Suppressor macrophage treated with lipopolysaccharide for 4 hours (primary cell): ENCODE measurements at regions not wholly inside any gene's neighbourhood (a gene's known extent, or its start where the extent isn't known, plus 50 kb on each side); places are given as distances from the start of the nearest gene placed in this dataset.
A peak's percentile ranks its signal among the peaks of the same experiment; 100 is the strongest.
"Not testable (repeated sequence)": the region's sequence is repeated elsewhere in the genome, so short reads cannot be mapped to it uniquely, and the experiment has no call there.

Experiments
- DNase-seq: peaks from one replicate; pipeline ENCODE4 v3.0.0-alpha.2; 2020

GRCh38 chr9:107852891-107853290 is 363.3 kb upstream of the KLF4 start:
- DNase-seq, result no peak

DNA sequence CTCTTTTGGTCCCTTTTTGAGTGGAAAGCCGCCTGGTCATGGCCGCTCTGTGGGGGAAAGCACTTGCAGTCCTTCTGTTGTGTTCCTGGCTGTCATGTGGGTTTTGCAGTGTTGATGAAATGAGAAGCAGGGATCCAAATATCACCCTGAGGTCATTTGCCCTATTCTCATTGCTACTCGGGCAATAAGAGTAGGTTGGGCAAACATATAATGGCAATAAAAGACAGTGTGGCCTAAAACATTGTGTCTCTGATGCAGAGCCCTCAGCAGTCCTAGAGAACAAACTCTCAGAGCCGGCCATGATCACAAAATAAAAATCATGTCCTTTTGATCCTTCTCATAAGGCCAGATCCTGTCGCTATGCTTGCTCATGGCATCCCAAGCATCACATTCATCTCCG is 361.1 kb upstream of the KLF4 start:
- DNase-seq, result no peak

- peak; percentile 70 for DNase-seq
Measured at GRCh38 chr9:107847978-107848964, 358.7 kb upstream of the KLF4 start.

DNA sequence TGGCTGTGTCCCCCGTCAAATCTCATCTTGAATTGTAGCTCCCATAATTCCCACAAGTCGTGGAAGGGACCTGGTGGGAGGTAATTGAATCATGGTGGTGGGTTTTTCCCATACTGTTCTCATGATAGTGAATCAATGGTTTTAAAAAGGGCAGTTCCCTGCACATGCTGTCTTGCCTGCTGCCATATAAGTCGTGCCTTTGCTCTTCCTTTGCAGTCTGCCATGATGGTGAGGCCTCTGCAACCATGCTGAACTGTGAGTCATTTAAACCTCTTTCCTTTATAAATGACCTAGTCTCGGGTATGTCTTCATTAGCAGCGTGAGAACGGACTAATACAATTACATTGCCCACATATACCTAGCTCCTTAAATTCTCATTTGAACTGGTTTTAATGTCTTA is 353.0 kb upstream of the KLF4 start:
- DNase-seq, result peak; percentile 29

DNA sequence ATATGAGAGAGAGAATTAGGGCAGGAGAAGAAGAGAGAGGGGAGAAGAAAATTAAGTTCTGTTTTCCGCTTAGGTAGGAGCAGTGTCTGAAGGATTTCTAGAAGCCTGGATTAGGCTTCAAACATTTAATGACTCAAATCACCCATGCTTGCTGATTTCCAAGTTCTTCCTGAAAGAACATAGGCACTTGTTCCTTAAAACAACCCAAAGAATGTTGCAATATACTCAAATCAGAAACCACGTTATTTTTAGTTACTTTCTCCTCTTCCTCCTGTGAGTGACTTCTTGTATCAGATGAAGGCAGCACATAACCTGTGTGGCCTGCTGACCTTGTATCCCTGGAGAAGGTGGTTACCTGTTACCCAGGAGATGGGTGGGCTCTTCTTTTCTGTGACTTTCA is 351.5 kb upstream of the KLF4 start:
- DNase-seq, result peak; percentile 81

GRCh38 chr9:107839371-107839770 is 349.8 kb upstream of the KLF4 start:
- DNase-seq, result no peak

DNA sequence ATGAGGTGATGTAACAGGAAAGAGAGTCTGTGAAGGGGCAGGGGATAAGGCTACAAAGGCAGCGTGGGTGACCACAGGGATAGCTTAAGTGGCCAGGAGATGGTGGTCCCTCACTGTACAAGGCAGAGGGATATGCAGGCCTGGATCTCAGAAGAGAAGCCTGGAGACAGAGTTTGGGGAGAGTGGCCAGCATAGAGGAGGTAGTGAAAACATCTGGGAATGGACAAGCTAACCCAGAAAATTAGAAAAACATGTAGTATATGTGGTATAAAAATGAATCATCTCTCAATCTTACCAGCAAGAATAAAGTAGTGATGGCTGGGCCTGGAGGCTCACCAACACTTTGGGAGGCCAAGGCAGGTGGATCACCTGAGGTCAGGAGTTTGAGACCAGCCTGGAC is 349.2 kb upstream of the KLF4 start:
- no peak for DNase-seq

GRCh38 chr9:107836300-107836699 is 346.7 kb upstream of the KLF4 start:
- DNase-seq, result no peak

DNA sequence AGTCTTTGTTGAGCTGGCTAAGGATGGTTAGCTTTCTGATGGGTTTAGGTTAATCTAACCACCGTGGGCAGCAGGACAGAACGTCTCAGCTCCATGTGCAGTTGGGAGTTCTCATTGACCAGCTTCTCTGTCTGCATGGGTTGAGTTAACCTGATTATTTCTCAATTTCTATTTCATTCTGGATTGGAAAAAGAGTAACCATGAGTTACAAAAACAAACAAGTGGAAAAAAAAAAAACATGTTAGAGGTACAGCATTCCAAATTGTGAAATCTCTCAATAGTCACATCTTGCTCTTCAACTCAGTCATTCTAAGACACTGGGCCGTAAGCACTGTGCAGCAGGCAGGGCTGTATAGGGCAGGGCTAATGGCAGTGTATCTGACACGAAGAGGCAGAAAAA is 343.7 kb upstream of the KLF4 start:
- no peak for DNase-seq

DNA sequence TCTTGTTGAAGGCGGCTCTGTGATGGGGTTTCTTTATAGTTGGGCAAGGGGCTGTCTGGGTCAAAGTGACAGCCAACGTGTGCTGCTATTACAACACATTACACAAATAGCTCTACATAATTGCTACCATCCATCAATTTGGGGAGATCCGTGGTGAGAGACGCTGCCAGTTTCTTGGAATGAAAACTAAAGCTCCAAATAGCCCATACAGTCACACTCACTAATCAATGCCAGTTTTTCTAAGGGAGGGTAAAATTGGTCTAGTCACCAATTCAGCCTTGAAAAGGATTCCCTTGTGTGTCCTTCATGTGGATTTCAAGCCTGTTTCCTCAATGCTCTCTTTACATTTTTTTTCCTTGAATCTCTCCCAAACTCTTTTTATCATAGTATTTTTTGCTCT is 343.3 kb upstream of the KLF4 start:
- DNase-seq, result no peak

- DNase-seq, result no peak
Measured at GRCh38 chr9:107830479-107830878, 340.9 kb upstream of the KLF4 start.

GRCh38 chr9:107827884-107828283 is 338.3 kb upstream of the KLF4 start:
- DNase-seq, result no peak

DNA sequence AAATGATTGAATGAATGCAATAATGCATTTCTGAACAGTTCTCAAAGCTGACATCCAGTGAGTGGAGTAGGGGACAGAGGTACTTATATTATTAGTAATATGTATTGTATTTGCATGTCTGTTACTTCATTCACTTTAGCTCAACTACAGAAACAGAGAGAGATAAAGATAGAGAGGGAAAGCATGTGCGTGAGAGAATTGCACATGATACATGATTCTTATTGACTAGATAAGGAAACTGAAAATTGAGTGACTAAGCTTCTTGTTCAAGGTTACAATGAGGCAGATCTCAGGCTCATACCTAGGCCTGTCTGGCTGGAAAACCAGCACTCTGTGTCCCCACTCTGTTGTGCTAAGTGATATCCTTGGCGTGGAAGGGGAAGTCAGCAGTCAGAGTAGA is 337.7 kb upstream of the KLF4 start:
- DNase-seq, result peak; percentile 65

DNA sequence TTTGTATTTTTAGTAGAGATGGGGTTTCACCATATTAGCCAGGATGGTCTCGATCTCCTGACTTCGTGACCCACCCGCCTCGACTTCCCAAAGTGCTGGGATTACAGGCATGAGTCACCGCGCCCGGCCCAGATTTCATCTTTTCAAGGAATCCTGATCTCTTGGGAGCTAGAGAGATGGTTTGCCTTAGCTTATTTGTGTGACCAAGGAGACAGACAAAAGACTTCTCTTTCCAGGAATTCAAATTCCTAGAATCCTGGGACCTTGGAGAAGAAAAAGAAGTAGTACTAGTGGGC is 337.1 kb upstream of the KLF4 start:
- not testable (repeated sequence) for DNase-seq

GRCh38 chr9:107824556-107824955 is 335.0 kb upstream of the KLF4 start:
- DNase-seq, result no peak

- DNase-seq, result no peak
Measured at GRCh38 chr9:107819772-107820565, 330.4 kb upstream of the KLF4 start.

GRCh38 chr9:107818503-107818829 is 328.9 kb upstream of the KLF4 start:
- DNase-seq, result not testable (repeated sequence)

- DNase-seq, result not testable (repeated sequence)
Measured at GRCh38 chr9:107817595-107818502, 328.3 kb upstream of the KLF4 start.

DNA sequence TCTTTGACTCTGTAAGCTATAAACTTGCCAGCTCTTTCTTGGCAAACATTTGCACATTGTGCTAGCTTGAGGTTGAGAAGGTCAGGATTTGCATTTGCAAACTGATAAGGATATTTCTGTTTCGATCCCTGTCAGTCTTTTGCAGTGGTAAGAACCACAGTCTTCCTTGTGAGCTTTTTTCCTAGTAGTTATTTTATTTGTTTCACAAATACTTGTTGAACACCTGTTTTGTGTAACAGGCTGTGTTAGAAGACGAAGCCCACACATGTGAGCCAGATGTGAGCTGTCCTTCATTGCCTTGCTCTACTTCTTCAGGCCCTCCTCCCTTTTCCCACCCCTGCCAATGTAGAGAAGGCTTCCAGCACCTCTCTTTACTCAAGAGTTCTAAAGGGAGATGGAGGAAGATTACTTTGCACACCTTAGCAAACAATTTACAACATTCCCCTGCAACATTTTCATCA is 327.0 kb upstream of the KLF4 start:
- no peak for DNase-seq

- DNase-seq, result no peak
Measured at GRCh38 chr9:107815782-107816560, 326.4 kb upstream of the KLF4 start.

GRCh38 chr9:107813287-107813686 is 323.7 kb upstream of the KLF4 start:
- DNase-seq, result no peak

DNA sequence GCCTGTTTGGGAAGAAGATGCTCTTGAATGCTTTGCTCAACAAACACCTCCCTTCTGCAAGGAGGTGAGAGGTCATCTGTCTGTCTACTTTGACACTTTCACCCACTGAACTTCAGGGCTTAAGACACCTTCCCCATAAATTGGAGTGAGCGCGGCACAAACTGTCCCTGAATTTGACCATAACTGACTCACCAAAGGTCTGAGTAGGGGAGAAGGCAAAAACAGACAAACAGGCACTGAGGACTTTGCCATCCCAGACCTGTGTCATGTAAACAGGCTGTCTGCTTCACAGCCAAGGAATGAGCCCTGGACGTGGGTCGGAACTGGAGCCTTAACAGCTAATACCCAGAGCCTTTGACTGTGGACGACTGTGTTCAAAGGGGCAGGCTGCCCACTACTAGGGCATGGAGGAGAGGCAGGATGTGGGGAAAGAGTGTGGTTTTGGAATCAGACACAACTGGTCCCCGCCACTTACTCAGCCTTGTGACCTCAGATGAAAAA is 320.9 kb upstream of the KLF4 start:
- peak; percentile 42 for DNase-seq
